Muscle layer of duodenum (tissue), 2 donors: ENCODE measurements at regions not wholly inside any gene's neighbourhood (a gene's known extent, or its start where the extent isn't known, plus 50 kb on each side); places are given as distances from the start of the nearest gene placed in this dataset.
A peak's percentile ranks its signal among the peaks of the same experiment; 100 is the strongest.
"Not testable (repeated sequence)": the region's sequence is repeated elsewhere in the genome, so short reads cannot be mapped to it uniquely, and the experiment has no call there.

Experiments
- H3K27ac ChIP-seq: one replicate; pipeline ENCODE4 v1.7.0; 2013; ENCODE audit warnings: mild to moderate bottlenecking, low read length
- H3K27me3 ChIP-seq: one replicate; pipeline ENCODE4 v1.7.0; 2013; ENCODE audit warnings: low read depth, mild to moderate bottlenecking, control low read depth, low read length
- H3K36me3 ChIP-seq, 2 donors: one replicate each; pipeline ENCODE4 v1.7.0; 2013; ENCODE audit warnings: low read length in 2 of 2, control low read depth in 1 of 2, mild to moderate bottlenecking in 1 of 2; ENCODE audit not compliant: insufficient read depth in 2 of 2, control insufficient read depth in 1 of 2
- H3K4me1 ChIP-seq, 2 donors: one replicate each; pipeline ENCODE4 v1.7.0; 2013; ENCODE audit warnings: low read length in 2 of 2, mild to moderate bottlenecking in 2 of 2, control low read depth in 1 of 2, moderate library complexity in 1 of 2; ENCODE audit not compliant: insufficient read depth in 2 of 2, control insufficient read depth in 1 of 2
- H3K4me3 ChIP-seq, 2 donors: one replicate each; pipeline ENCODE4 v1.7.0; 2013; ENCODE audit warnings: low read length in 2 of 2, low read depth in 1 of 2, mild to moderate bottlenecking in 1 of 2
- H3K9me3 ChIP-seq, 2 donors: one replicate each; pipeline ENCODE4 v1.7.0; 2013; ENCODE audit warnings: low read length in 2 of 2, control low read depth in 1 of 2, mild to moderate bottlenecking in 1 of 2; ENCODE audit not compliant: control insufficient read depth in 1 of 2
- donor health status: healthy.

- not testable (repeated sequence) for H3K4me3 ChIP-seq, H3K36me3 ChIP-seq, H3K27me3 ChIP-seq, H3K27ac ChIP-seq, H3K9me3 ChIP-seq, H3K4me1 ChIP-seq
Measured at GRCh38 chr2:132220589-132220988, 58.8 kb upstream of the ANKRD30BL start.

GRCh38 chr2:132221886-132222285, 60.1 kb upstream of the ANKRD30BL start:
- not testable (repeated sequence) for H3K36me3 ChIP-seq

GRCh38 chr2:132252191-132252893, 90.6 kb upstream of the ANKRD30BL start:
- no peaks in the 10 kb centered on the region for H3K36me3 ChIP-seq
- H3K4me3 ChIP-seq, result no peak overlapping the region
- no peaks in the 10 kb centered on the region for H3K27me3 ChIP-seq
- H3K9me3 ChIP-seq, result no peaks in the 10 kb centered on the region
- no peak overlapping the region for H3K27ac ChIP-seq
- peaks cover 0 to 9% of the 10 kb centered on the region in 2 donors for H3K4me1 ChIP-seq

More at GRCh38 chr2:132221886-132222285, 60.1 kb upstream of the ANKRD30BL start:
- H3K4me3 ChIP-seq, H3K27ac ChIP-seq, H3K27me3 ChIP-seq, H3K4me1 ChIP-seq, H3K9me3 ChIP-seq: not testable (repeated sequence)

- H3K27ac ChIP-seq, result no peak overlapping the region
- no peaks in the 10 kb centered on the region for H3K9me3 ChIP-seq
- no peaks in the 10 kb centered on the region for H3K36me3 ChIP-seq
- H3K27me3 ChIP-seq, result no peaks in the 10 kb centered on the region
- H3K4me3 ChIP-seq, result no peak overlapping the region
- H3K4me1 ChIP-seq, result peaks cover 0 to 14% of the 10 kb centered on the region in 2 donors
Measured at GRCh38 chr2:132252894-132253264, 91.1 kb upstream of the ANKRD30BL start.

- H3K9me3 ChIP-seq, result no peaks in the 10 kb centered on the region
- H3K27me3 ChIP-seq, result no peaks in the 10 kb centered on the region
- no peaks in the 10 kb centered on the region for H3K36me3 ChIP-seq
- H3K4me1 ChIP-seq, result peaks cover 0 to 16% of the 10 kb centered on the region in 2 donors
- H3K4me3 ChIP-seq, result no peak overlapping the region
- no peak overlapping the region for H3K27ac ChIP-seq
Measured at GRCh38 chr2:132253496-132254305, 91.9 kb upstream of the ANKRD30BL start.

- H3K9me3 ChIP-seq, H3K36me3 ChIP-seq, H3K4me3 ChIP-seq, H3K27ac ChIP-seq, H3K27me3 ChIP-seq: not testable (repeated sequence)
- peaks cover 0 to 16% of the 10 kb centered on the region in 2 donors for H3K4me1 ChIP-seq
Measured at GRCh38 chr2:132254306-132254919, 92.7 kb upstream of the ANKRD30BL start.

- Histone ChIP-seq H3K4me3 (no peak overlapping the region), H3K27me3 (no peaks in the 10 kb centered on the region), H3K36me3 (no peaks in the 10 kb centered on the region), H3K4me1 (peaks cover 0 to 16% of the 10 kb centered on the region in 2 donors), H3K9me3 (no peaks in the 10 kb centered on the region), H3K27ac (no peak overlapping the region)
Measured at GRCh38 chr2:132255714-132256113, 94.0 kb upstream of the ANKRD30BL start.

GRCh38 chr2:132256251-132256902, 94.6 kb upstream of the ANKRD30BL start:
- Histone ChIP-seq H3K4me3 (peak overlapping the region in 1 of 2 donors; percentile 56), H3K36me3 (no peaks in the 10 kb centered on the region), H3K27me3 (no peaks in the 10 kb centered on the region), H3K27ac (no peak overlapping the region), H3K9me3 (no peaks in the 10 kb centered on the region), H3K4me1 (peaks cover 0 to 16% of the 10 kb centered on the region in 2 donors)

GRCh38 chr2:132256903-132257300, 95.2 kb upstream of the ANKRD30BL start:
- peak overlapping the region in 1 of 2 donors; percentile 56 for H3K4me3 ChIP-seq
- H3K27ac ChIP-seq, H3K27me3 ChIP-seq, H3K36me3 ChIP-seq, H3K9me3 ChIP-seq: not testable (repeated sequence)
- peaks cover 0 to 16% of the 10 kb centered on the region in 2 donors for H3K4me1 ChIP-seq

GRCh38 chr2:132257301-132258171, 95.8 kb upstream of the ANKRD30BL start:
- peaks cover 0 to 16% of the 10 kb centered on the region in 2 donors for H3K4me1 ChIP-seq
- not testable (repeated sequence) for H3K27me3 ChIP-seq, H3K27ac ChIP-seq, H3K9me3 ChIP-seq, H3K36me3 ChIP-seq
- peak overlapping the region in 1 of 2 donors; percentile 56 for H3K4me3 ChIP-seq
